Pancreas (tissue), 10 donors: ENCODE measurements at regions not wholly inside any gene's neighbourhood (a gene's known extent, or its start where the extent isn't known, plus 50 kb on each side); places are given as distances from the start of the nearest gene placed in this dataset.

ENCODE experiments used
- ATAC-seq, 4 donors: fragments of 200-7000 bp; cut with Tn5 transposase; one replicate each; pipeline versions ENCODE4 v1.8.0 to v1.9.1; 2020; ENCODE audit warnings: mild to moderate bottlenecking in 4 of 4, moderate library complexity in 4 of 4
- DNase-seq, 6 donors: peaks; one replicate each; pipeline ENCODE4 v3.0.0-alpha.2; 2020
- FAIRE-seq: peaks from 2 replicates; lab custom pipeline; 2012; peaks lifted over from hg19 to GRCh38; lab: Jason Lieb, UNC
- H3K27ac ChIP-seq, 4 donors: fragments of 200-600 bp; sonication (generic); 1 replicate in 3 of 4; 2 replicates in 1 of 4; pipeline versions ENCODE4 v1.5.0 to v1.8.0; 2020
- H3K27me3 ChIP-seq, 4 donors: fragments of 200-600 bp; one replicate each; pipeline ENCODE4 v1.8.0; 2021
- H3K36me3 ChIP-seq, 3 donors: fragments of 200-600 bp; sonication (generic) in 1 of 3; one replicate each; pipeline versions ENCODE4 v1.5.0 to v1.8.0; 2020 to 2021
- H3K4me1 ChIP-seq, 3 donors: fragments of 200-600 bp; one replicate each; pipeline ENCODE4 v1.8.0; 2021
- H3K4me3 ChIP-seq, 4 donors: fragments of 200-600 bp; sonication (generic) in 2 of 4; one replicate each; pipeline versions ENCODE4 v1.5.0 to v1.8.0; 2020 to 2021
- H3K9me3 ChIP-seq, 4 donors: fragments of 200-600 bp; one replicate each; pipeline ENCODE4 v1.8.0; 2021
- CTCF ChIP-seq, 4 donors: fragments of 200-600 bp; sonication (generic) in 3 of 4; IDR thresholded peaks; one replicate each; pipeline versions ENCODE4 v1.5.0 to v1.8.0; 2021; ENCODE audit warnings: antibody characterized with exemption in 4 of 4
- WGBS, 2 donors: extraction: QIAGEN DNeasy Blood & Tissue Kit; methylation state at CpG; one replicate each; pipeline ENCODE4 v1.1.7; 2013; 5-methylcytosine and 5-hydroxymethylcytosine counted together
- intact Hi-C, 3 donors: fragments of 100-400 bp; cut with DNase I; formaldehyde crosslinking; loops; one replicate each; pipeline versions ENCODE4 v1.11.1 to v1.14.2; 2022
- donor health status: healthy with polysubstance abuse.
- donor health status: DM: no; HTN: no; CAD: no; lungs with moderate emphysema.
- donor health status: DM: no; HTN: no; CAD: no.
- donor health status: control.
- donor health status: control.
- donor health status: Bipolar disorder and iron deficiency.
- donor health status: DM: yes; HTN: yes; CAD: no.
- donor health status: DM: no; HTN: no; CAD: no.
- donor health status: DM: no; HTN: no; CAD: no.
- donor health status: DM: yes; HTN: yes; CAD: no.

- no peak for TF ChIP-seq CTCF (IDR thresholded peaks at IDR 0.05)
Measured at GRCh38 chr6:139430899-139431601, 56.6 kb upstream of the CITED2 start.

GRCh38 chr6:139429580-139430145 is 55.2 kb upstream of the CITED2 start:
- WGBS, 2 donors, result 84 to 93% methylated on average over 7 of the region's 7 CpGs
- no peak for FAIRE-seq

More at GRCh38 chr6:139430899-139431601, 56.6 kb upstream of the CITED2 start:
- no peak for FAIRE-seq
- Histone ChIP-seq H3K27me3 (no peaks in the 10 kb centered on the region), H3K4me1 (no peaks in the 10 kb centered on the region), H3K4me3 (no peak overlapping the region), H3K9me3 (no peaks in the 10 kb centered on the region), H3K27ac (no peak overlapping the region), H3K36me3 (no peaks in the 10 kb centered on the region)
- DNase-seq, result no peak
- 93 to 94% methylated on average over 4 of the region's 4 CpGs for WGBS, 2 donors
- intact Hi-C loops, result no loop called here
- ATAC-seq, result no peak

GRCh38 chr6:139427199-139427598 is 52.8 kb upstream of the CITED2 start:
- TF ChIP-seq CTCF (IDR thresholded peaks at IDR 0.05), result no peak
- FAIRE-seq (no peak), DNase-seq (no peak), ATAC-seq (no peak)
- Histone ChIP-seq H3K4me3 (no peak overlapping the region), H3K27me3 (no peaks in the 10 kb centered on the region), H3K27ac (no peak overlapping the region), H3K36me3 (no peaks in the 10 kb centered on the region), H3K9me3 (no peaks in the 10 kb centered on the region), H3K4me1 (peaks cover 4 to 7% (median 4%) of the 10 kb centered on the region in 3 donors)
- intact Hi-C loops, result no loop called here

More at GRCh38 chr6:139429580-139430145, 55.2 kb upstream of the CITED2 start:
- intact Hi-C loops, result no loop called here
- no peak overlapping the region for H3K27ac ChIP-seq
- DNase-seq, result no peak
- no peak overlapping the region for H3K4me3 ChIP-seq
- H3K9me3 ChIP-seq, result no peaks in the 10 kb centered on the region
- no peaks in the 10 kb centered on the region for H3K27me3 ChIP-seq
- ATAC-seq, result peak in 2 of 4 donors; percentile 56 to 57
- TF ChIP-seq CTCF (IDR thresholded peaks at IDR 0.05), result no peak
- no peaks in the 10 kb centered on the region for H3K36me3 ChIP-seq
- H3K4me1 ChIP-seq, result no peaks in the 10 kb centered on the region

- Histone ChIP-seq H3K4me1 (peaks cover 5 to 11% (median 8%) of the 10 kb centered on the region in 3 donors), H3K36me3 (no peaks in the 10 kb centered on the region), H3K27ac (no peak overlapping the region), H3K9me3 (no peaks in the 10 kb centered on the region), H3K27me3 (no peaks in the 10 kb centered on the region), H3K4me3 (no peak overlapping the region)
- 73 to 74% methylated on average over 9 of the region's 9 CpGs for WGBS, 2 donors
- ATAC-seq, result no peak
- intact Hi-C loops, result no loop called here
- TF ChIP-seq CTCF (IDR thresholded peaks at IDR 0.05), result no peak
- no peak for DNase-seq
- FAIRE-seq, result no peak
Measured at GRCh38 chr6:139426795-139427194, 52.3 kb upstream of the CITED2 start.

- no peaks in the 10 kb centered on the region for H3K9me3 ChIP-seq
- DNase-seq (no peak), FAIRE-seq (no peak), ATAC-seq (no peak)
- no peak overlapping the region for H3K27ac ChIP-seq
- WGBS, 2 donors, result 50 to 56% methylated on average over 2 of the region's 2 CpGs
- intact Hi-C loops, result no loop called here
- peaks cover 10 to 17% (median 11%) of the 10 kb centered on the region in 3 donors for H3K4me1 ChIP-seq
- H3K27me3 ChIP-seq, result no peaks in the 10 kb centered on the region
- no peak overlapping the region for H3K4me3 ChIP-seq
- no peak for TF ChIP-seq CTCF (IDR thresholded peaks at IDR 0.05)
- H3K36me3 ChIP-seq, result no peaks in the 10 kb centered on the region
Measured at GRCh38 chr6:139425780-139426179, 51.3 kb upstream of the CITED2 start.
